G401 (cell line): ENCODE measurements at regions not wholly inside any gene's neighbourhood (a gene's known extent, or its start where the extent isn't known, plus 50 kb on each side); places are given as distances from the start of the nearest gene placed in this dataset.

Experiments used
- DNase-seq: peaks from one replicate; pipeline ENCODE4 v3.0.0-alpha.2; 2015; ENCODE audit warnings: low spot score
- in situ Hi-C: cut with HindIII; loops from 2 replicates; pipeline ENCODE4 v1.10.0; 2016; ENCODE audit warnings: low sequenced_read_pairs, mixed read lengths

GRCh38 chrX:69366183-69366582, 137.9 kb upstream of the NALF2 start:
- in situ Hi-C loops: no loop called here
- no peak for DNase-seq

- in situ Hi-C loops: no loop called here
- no peak for DNase-seq
Measured at GRCh38 chrX:69365755-69366154, 138.4 kb upstream of the NALF2 start.

- DNase-seq: no peak
- in situ Hi-C loops: no loop called here
Measured at GRCh38 chrX:69365349-69365748, 138.8 kb upstream of the NALF2 start.

- in situ Hi-C loops: no loop called here
- no peak for DNase-seq
Measured at GRCh38 chrX:69362856-69363255, 141.3 kb upstream of the NALF2 start.

- in situ Hi-C loops: no loop called here
- DNase-seq: no peak
Measured at GRCh38 chrX:69362354-69362753, 141.8 kb upstream of the NALF2 start.

- DNase-seq: no peak
- in situ Hi-C loops: no loop called here
Measured at GRCh38 chrX:69361311-69361845, 142.7 kb upstream of the NALF2 start.

- in situ Hi-C loops: no loop called here
- no peak for DNase-seq
Measured at GRCh38 chrX:69357317-69357716, 146.8 kb upstream of the NALF2 start.

- in situ Hi-C loops: no loop called here
- DNase-seq: no peak
Measured at GRCh38 chrX:69324851-69325250, 159.6 kb upstream of the PJA1 start.

- no peak for DNase-seq
- in situ Hi-C loops: no loop called here
Measured at GRCh38 chrX:69323786-69324720, 158.8 kb upstream of the PJA1 start.

GRCh38 chrX:69321789-69322188, 156.5 kb upstream of the PJA1 start:
- in situ Hi-C loops: no loop called here
- no peak for DNase-seq

- DNase-seq: no peak
- in situ Hi-C loops: no loop called here
Measured at GRCh38 chrX:69321006-69321655, 155.9 kb upstream of the PJA1 start.

- DNase-seq: no peak
Measured at GRCh38 chrX:69320116-69320515, 154.9 kb upstream of the PJA1 start.

GRCh38 chrX:69319376-69319775, 154.1 kb upstream of the PJA1 start:
- in situ Hi-C loops: no loop called here
- no peak for DNase-seq

More at GRCh38 chrX:69320116-69320515, 154.9 kb upstream of the PJA1 start:
- in situ Hi-C loops: no loop called here

- in situ Hi-C loops: no loop called here
- no peak for DNase-seq
Measured at GRCh38 chrX:69318651-69319340, 153.5 kb upstream of the PJA1 start.

GRCh38 chrX:69317721-69318120, 152.5 kb upstream of the PJA1 start:
- in situ Hi-C loops: no loop called here
- DNase-seq: no peak

GRCh38 chrX:69314436-69315348, 149.4 kb upstream of the PJA1 start:
- in situ Hi-C loops: no loop called here
- DNase-seq: no peak

- in situ Hi-C loops: no loop called here
- no peak for DNase-seq
Measured at GRCh38 chrX:69313617-69314290, 148.5 kb upstream of the PJA1 start.

GRCh38 chrX:69311936-69312670, 146.8 kb upstream of the PJA1 start:
- DNase-seq: no peak
- in situ Hi-C loops: no loop called here
